ENCODE measurements at regions not wholly inside any gene's neighbourhood (a gene's known extent, or its start where the extent isn't known, plus 50 kb on each side); places are given as distances from the start of the nearest gene placed in this dataset.

GRCh38 chrX:148214786-148215185, 233.6 kb downstream of the FMR1NB start:
- ATAC-seq (no peak), DNase-seq (no peak)
- H3K27ac ChIP-seq: no peak overlapping the region
- WGBS, 2 donors: 80 to 90% methylated on average over 1 of the region's 1 CpG
- H3K4me3 ChIP-seq: no peak overlapping the region
- no peaks in the 10 kb centered on the region for H3K36me3 ChIP-seq
- no peaks in the 10 kb centered on the region for H3K9me3 ChIP-seq
- TF ChIP-seq CTCF (IDR thresholded peaks at IDR 0.05): no peak
- H3K4me1 ChIP-seq: no peaks in the 10 kb centered on the region
- intact Hi-C loops (cut with DNase I): no loop called here
- no peaks in the 10 kb centered on the region for H3K27me3 ChIP-seq

GRCh38 chrX:148215726-148216125, 234.6 kb downstream of the FMR1NB start:
- 81 to 92% methylated on average over 3 of the region's 3 CpGs for WGBS, 2 donors
- no peaks in the 10 kb centered on the region for H3K27me3 ChIP-seq
- H3K36me3 ChIP-seq: no peaks in the 10 kb centered on the region
- H3K4me3 ChIP-seq: no peak overlapping the region
- intact Hi-C loops (cut with DNase I): no loop called here
- DNase-seq (no peak), ATAC-seq (no peak)
- H3K4me1 ChIP-seq: no peaks in the 10 kb centered on the region
- no peak for TF ChIP-seq CTCF (IDR thresholded peaks at IDR 0.05)
- H3K27ac ChIP-seq: no peak overlapping the region
- H3K9me3 ChIP-seq: no peaks in the 10 kb centered on the region

- WGBS, 2 donors: 72 to 86% methylated on average over 2 of the region's 2 CpGs
- Histone ChIP-seq H3K27ac (no peak overlapping the region), H3K4me1 (no peaks in the 10 kb centered on the region), H3K4me3 (no peak overlapping the region), H3K27me3 (no peaks in the 10 kb centered on the region), H3K36me3 (no peaks in the 10 kb centered on the region), H3K9me3 (no peaks in the 10 kb centered on the region)
- TF ChIP-seq CTCF (IDR thresholded peaks at IDR 0.05): no peak
- no peak for ATAC-seq
- DNase-seq: no peak
- intact Hi-C loops (cut with DNase I): no loop called here
These were observed 242.2 kb downstream of the FMR1NB start for GRCh38 chrX:148223361-148223760.

- Histone ChIP-seq H3K4me3 (no peak overlapping the region), H3K27me3 (no peaks in the 10 kb centered on the region), H3K9me3 (no peaks in the 10 kb centered on the region), H3K36me3 (no peaks in the 10 kb centered on the region), H3K4me1 (no peaks in the 10 kb centered on the region), H3K27ac (no peak overlapping the region)
- intact Hi-C loops (cut with DNase I): no loop called here
- TF ChIP-seq CTCF (IDR thresholded peaks at IDR 0.05): no peak
- no peak for ATAC-seq
- no peak for DNase-seq
These were observed 247.4 kb downstream of the FMR1NB start for GRCh38 chrX:148228521-148228920.

Data from heart right ventricle (tissue), 16 donors.